ENCODE measurements at regions not wholly inside any gene's neighbourhood (a gene's known extent, or its start where the extent isn't known, plus 50 kb on each side); places are given as distances from the start of the nearest gene placed in this dataset.

DNA sequence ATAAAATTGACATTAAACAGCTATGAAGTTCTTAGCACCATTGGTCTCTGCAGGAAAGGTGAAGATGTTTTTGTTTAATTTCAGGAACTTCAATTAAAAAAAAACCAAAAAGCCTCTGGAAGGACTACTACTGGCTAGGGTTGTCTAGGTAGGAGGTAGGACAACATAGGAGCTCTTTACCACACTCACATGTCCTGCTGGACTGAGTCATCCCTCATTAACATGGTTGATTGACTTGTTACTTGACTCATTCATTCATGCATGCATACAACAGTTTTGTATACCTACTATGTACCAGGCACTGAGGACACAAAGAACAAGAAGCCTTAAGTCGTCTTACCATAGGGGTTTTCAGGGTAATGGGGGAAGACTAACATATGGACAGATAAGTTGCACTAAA, 216.9 kb upstream of the ARHGAP20 start:
- TF ChIP-seq, protein P1, sequence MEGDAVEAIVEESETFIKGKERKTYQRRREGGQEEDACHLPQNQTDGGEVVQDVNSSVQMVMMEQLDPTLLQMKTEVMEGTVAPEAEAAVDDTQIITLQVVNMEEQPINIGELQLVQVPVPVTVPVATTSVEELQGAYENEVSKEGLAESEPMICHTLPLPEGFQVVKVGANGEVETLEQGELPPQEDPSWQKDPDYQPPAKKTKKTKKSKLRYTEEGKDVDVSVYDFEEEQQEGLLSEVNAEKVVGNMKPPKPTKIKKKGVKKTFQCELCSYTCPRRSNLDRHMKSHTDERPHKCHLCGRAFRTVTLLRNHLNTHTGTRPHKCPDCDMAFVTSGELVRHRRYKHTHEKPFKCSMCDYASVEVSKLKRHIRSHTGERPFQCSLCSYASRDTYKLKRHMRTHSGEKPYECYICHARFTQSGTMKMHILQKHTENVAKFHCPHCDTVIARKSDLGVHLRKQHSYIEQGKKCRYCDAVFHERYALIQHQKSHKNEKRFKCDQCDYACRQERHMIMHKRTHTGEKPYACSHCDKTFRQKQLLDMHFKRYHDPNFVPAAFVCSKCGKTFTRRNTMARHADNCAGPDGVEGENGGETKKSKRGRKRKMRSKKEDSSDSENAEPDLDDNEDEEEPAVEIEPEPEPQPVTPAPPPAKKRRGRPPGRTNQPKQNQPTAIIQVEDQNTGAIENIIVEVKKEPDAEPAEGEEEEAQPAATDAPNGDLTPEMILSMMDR (IDR thresholded peaks at IDR 0.05; ENCODE audit: insufficient read depth, low read length, poor library complexity, severe bottlenecking) = no peak
- DNase-seq (ENCODE audit: extremely low read depth, insufficient read length) = no peak
- Histone ChIP-seq H3K27me3 (replicated peaks; ENCODE audit: control insufficient read depth, insufficient read depth, low read length) (no peaks in the 10 kb centered on the region), H3K36me3 (ENCODE audit: control insufficient read depth, insufficient read depth, low read length) (no peaks in the 10 kb centered on the region), H3K4me3 (replicated peaks; ENCODE audit: low read depth, low read length) (no peak overlapping the region)

DNA sequence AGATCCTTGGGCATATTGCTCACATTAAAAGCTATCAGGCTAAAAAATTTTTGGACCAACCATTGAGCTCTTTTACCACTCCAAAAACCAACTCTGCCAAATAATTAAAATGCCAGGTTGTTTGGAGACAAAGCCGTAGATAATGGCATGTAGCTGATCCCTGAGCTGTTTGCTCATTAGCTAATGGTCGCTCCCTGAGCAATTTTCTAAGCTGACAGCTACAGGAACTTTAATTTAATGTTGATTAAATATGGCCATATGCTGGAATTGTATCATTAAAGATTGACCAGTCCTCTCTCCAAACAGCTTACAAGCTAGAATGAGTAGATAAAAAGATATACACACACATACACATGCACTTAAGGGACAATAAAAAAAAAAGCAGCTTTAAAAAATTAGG, 216.2 kb upstream of the ARHGAP20 start:
- H3K36me3 ChIP-seq (ENCODE audit: control insufficient read depth, insufficient read depth, low read length) = no peaks in the 10 kb centered on the region
- DNase-seq (ENCODE audit: extremely low read depth, insufficient read length) = no peak
- no peaks in the 10 kb centered on the region; the same call in 1 of the 2 replicates for H3K27me3 ChIP-seq (replicated peaks; ENCODE audit: control insufficient read depth, insufficient read depth, low read length)
- H3K4me3 ChIP-seq (replicated peaks; ENCODE audit: low read depth, low read length) = no peak overlapping the region
- TF ChIP-seq, protein P1 (IDR thresholded peaks at IDR 0.05; ENCODE audit: insufficient read depth, low read length, poor library complexity, severe bottlenecking) = no peak

DNA sequence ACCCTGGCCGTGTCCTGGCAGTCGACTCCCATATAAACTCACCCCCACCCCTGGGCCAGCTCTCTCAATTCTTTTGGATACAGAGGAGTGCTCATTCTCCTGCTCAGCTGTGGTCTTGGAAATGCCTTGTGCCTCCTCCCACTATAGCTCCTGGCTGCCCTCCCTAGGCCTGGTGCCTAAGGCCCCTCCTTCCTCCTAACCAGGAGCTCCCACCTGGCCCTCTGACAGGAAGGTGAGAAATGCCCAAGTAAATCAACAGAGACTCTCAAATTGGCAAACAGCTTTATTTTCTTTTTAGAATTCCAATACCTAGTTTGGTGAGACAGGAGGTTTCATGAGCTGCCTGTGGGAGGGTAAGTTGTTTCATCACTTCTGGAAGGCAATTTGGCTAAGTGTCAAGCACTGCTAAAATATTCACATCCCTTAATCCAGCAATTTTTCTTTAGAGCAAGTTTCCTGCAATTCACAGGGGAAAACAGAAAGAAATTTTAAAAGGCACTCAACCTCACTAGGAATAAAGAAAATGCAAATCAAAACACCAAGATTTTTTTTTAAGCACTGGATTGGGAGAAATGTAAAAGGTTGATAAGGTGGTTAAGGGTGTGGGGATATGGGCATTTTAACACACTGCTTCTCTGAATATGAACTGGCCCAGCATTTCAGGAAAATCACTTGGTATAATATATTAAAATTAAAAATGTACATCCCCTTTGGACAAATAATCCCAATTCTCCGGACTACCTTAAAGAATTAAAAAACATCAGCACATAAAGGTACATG, 209.7 kb upstream of the ARHGAP20 start:
- no peaks in the 10 kb centered on the region; the same call in 1 of the 2 replicates for H3K27me3 ChIP-seq (replicated peaks; ENCODE audit: control insufficient read depth, insufficient read depth, low read length)
- TF ChIP-seq, protein P1 (IDR thresholded peaks at IDR 0.05; ENCODE audit: insufficient read depth, low read length, poor library complexity, severe bottlenecking) = no peak
- no peaks in the 10 kb centered on the region for H3K36me3 ChIP-seq (ENCODE audit: control insufficient read depth, insufficient read depth, low read length)
- no peak for DNase-seq (ENCODE audit: extremely low read depth, insufficient read length)
- H3K4me3 ChIP-seq (replicated peaks; ENCODE audit: low read depth, low read length) = no peak overlapping the region

DNA sequence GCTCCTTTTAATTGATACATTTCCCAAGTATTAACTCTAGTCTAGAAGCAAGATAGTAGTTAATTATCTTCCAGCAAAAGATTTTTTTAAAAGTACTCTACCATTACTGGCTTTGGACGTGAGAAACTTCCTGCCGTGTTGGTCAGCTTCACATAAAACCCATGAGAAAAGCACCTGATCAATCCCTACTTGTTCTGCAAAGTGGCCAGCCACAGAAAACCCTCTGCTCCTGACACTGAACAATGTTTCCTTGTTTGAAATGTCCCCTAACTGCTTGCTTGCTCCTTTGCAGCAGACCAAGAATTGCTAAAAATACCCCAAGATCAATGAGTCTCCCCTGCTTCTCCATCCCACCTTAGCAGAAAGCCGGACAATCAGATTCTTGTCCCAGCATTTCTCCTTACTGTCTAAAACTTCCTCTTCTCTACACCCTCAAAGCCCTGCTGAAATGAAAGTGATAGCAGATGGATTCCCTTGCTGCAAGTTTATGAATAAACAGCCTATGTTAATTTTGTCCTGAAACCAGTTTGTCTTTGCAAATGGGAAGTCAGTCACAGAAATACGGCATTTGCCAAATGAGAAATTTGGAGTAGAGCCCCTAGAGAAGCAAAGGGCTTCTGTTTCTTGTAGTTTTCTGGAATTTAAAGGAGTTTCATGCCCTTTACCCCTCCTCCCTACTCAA, 207.1 kb upstream of the ARHGAP20 start:
- H3K4me3 ChIP-seq (replicated peaks; ENCODE audit: low read depth, low read length) = no peak overlapping the region
- no peak for DNase-seq (ENCODE audit: extremely low read depth, insufficient read length)
- TF ChIP-seq, protein P1 (IDR thresholded peaks at IDR 0.05; ENCODE audit: insufficient read depth, low read length, poor library complexity, severe bottlenecking) = no peak

DNA sequence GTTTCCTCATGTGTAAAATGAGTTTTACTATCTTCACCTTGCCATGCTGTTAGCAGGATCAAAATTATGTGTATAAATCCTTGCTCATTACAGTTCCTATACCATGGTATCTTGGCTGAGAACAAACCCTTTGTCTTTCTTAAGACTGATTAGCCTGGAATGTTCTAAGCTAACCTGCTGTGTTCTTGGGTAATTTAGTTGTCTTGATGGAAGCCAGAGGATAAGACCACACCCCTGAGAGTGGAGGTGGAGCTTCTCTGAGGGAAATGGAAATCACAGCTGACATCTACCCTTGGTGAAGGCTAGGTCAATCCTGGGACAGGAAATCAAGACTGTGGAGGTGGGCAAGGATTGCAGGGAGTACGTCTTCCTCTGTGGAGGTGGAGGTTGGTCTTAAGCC, 206.1 kb upstream of the ARHGAP20 start:
- no peak for DNase-seq (ENCODE audit: extremely low read depth, insufficient read length)
- Histone ChIP-seq H3K36me3 (ENCODE audit: control insufficient read depth, insufficient read depth, low read length) (no peaks in the 10 kb centered on the region), H3K4me3 (replicated peaks; ENCODE audit: low read depth, low read length) (no peak overlapping the region), H3K27me3 (replicated peaks; ENCODE audit: control insufficient read depth, insufficient read depth, low read length) (no peaks in the 10 kb centered on the region)
- TF ChIP-seq, protein P1 (IDR thresholded peaks at IDR 0.05; ENCODE audit: insufficient read depth, low read length, poor library complexity, severe bottlenecking) = no peak

More for the DNA sequence above, 207.1 kb upstream of the ARHGAP20 start:
- Histone ChIP-seq H3K27me3 (replicated peaks; ENCODE audit: control insufficient read depth, insufficient read depth, low read length) (no peaks in the 10 kb centered on the region; the same call in 1 of the 2 replicates), H3K36me3 (ENCODE audit: control insufficient read depth, insufficient read depth, low read length) (no peaks in the 10 kb centered on the region)
